Activated CD4-positive, alpha-beta T cell treated with anti-CD3 and anti-CD28 coated beads for 48 hours (primary cell): ENCODE measurements at regions not wholly inside any gene's neighbourhood (a gene's known extent, or its start where the extent isn't known, plus 50 kb on each side); places are given as distances from the start of the nearest gene placed in this dataset.

Source experiments
- DNase-seq: peaks from one replicate; pipeline ENCODE4 v3.0.0-alpha.2; 2020

DNA sequence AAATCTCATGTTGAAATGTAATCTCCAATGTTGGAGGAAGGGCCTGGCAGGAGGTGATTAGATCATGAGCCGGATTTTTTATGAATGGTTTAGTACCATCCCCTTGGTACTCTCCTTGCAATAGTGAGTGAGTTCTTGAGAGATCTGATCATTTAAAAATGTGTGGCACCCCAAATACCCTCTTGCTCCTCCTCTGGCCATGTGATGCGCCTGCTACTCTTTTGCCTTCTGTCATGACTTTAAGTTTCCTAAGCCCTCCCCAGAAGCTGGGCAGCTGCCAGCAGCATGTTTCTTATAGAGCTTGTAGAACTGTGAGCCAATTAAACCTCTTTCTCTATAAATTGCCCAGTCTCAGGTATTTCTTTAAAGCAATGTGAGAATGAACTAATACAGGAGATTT is 72.6 kb upstream of the FIGN start:
- no peak for DNase-seq

GRCh38 chr2:163802284-163802683 is 66.5 kb upstream of the FIGN start:
- DNase-seq, result no peak

- no peak for DNase-seq
Measured at GRCh38 chr2:163801486-163801885, 65.7 kb upstream of the FIGN start.

DNA sequence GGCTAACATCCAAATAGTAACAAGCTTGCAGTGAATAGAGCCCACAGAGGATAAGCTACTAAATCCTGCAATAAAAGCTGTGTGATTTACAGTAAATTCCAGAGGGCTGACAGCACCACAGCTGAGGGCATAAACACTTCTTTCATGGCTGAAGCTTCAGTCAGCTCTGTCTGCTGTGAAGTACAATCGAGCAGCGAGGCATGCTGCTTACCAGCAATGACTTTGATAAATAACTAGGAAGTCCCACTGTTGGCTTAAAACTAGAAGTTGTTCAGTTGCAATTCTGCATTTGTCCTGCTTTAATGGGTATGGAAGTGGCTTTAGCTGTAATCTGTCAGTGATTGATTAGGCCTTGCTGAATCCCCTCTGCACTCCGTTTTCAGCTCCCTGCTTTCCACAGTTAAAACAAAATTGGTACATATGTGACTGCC is 65.2 kb upstream of the FIGN start:
- DNase-seq, result no peak

DNA sequence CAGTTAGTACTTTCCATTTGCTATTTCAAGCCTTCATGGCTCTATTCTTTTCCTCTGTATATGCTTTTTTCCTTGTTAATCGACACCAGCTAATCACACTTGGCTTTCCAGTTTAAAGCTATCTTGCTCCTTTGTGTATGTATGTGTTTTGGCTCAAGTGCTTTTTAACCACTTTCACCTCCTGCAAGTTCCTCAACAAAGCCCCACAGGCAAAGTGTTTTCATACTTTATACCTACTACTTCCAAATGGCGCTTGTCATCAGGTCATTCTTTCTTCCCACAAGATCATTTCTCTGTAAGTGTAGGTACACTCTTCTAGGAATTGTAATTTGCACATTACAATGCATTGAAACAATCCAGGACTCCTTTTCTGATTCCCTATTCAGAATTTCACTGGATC is 64.0 kb upstream of the FIGN start:
- DNase-seq, result no peak

GRCh38 chr2:163794635-163795034 is 58.8 kb upstream of the FIGN start:
- DNase-seq, result no peak
